Body of pancreas (tissue), 4 donors: ENCODE measurements at regions not wholly inside any gene's neighbourhood (a gene's known extent, or its start where the extent isn't known, plus 50 kb on each side); places are given as distances from the start of the nearest gene placed in this dataset.

Experiments
- POLR2A ChIP-seq, 3 donors: fragments of 450-650 bp; IDR thresholded peaks; one replicate each; pipeline ENCODE4 v1.6.1; 2016; ENCODE audit warnings: antibody characterized with exemption in 3 of 3, mild to moderate bottlenecking in 2 of 3
- TF ChIP-seq, protein P1 (sequence below), 7 experiments: fragments of 450-650 bp in 4 of 7; fragments of 200-600 bp in 3 of 7; sonication (generic) in 3 of 7; IDR thresholded peaks; one replicate each; pipeline ENCODE4 v1.5.1; 2016 to 2019; ENCODE audit warnings: antibody characterized with exemption in 7 of 7

DNA sequence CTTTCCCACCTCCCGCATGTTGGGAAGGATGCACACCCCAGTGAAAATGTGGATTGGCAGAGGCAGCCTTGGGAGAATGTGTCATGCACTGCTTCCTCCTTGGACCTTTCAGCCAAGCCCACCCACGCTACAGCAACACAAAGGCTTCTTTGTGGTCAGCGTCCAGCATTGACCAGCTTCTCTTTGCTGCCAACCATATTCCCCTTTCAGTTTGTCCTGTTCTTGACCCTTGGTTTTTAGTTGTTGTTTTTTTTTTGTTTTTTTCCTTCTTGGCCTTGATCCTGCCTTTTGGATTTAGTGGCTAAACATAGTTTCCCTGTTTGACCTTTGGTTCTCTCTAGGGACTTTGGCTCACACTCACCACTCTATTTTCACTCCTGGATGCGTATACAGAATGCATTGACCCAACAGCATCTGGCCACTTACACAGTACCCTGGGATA, 573.6 kb downstream of the INSC start:
- TF ChIP-seq, protein P1, sequence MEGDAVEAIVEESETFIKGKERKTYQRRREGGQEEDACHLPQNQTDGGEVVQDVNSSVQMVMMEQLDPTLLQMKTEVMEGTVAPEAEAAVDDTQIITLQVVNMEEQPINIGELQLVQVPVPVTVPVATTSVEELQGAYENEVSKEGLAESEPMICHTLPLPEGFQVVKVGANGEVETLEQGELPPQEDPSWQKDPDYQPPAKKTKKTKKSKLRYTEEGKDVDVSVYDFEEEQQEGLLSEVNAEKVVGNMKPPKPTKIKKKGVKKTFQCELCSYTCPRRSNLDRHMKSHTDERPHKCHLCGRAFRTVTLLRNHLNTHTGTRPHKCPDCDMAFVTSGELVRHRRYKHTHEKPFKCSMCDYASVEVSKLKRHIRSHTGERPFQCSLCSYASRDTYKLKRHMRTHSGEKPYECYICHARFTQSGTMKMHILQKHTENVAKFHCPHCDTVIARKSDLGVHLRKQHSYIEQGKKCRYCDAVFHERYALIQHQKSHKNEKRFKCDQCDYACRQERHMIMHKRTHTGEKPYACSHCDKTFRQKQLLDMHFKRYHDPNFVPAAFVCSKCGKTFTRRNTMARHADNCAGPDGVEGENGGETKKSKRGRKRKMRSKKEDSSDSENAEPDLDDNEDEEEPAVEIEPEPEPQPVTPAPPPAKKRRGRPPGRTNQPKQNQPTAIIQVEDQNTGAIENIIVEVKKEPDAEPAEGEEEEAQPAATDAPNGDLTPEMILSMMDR (IDR thresholded peaks at IDR 0.05): no peak
- TF ChIP-seq POLR2A (IDR thresholded peaks at IDR 0.05): no peak
